Activated gamma-delta T cell treated with Interleukin-2 at 50 U/mL for 16 hours (primary cell): ENCODE measurements at regions not wholly inside any gene's neighbourhood (a gene's known extent, or its start where the extent isn't known, plus 50 kb on each side); places are given as distances from the start of the nearest gene placed in this dataset.
"Not testable (repeated sequence)": the region's sequence is repeated elsewhere in the genome, so short reads cannot be mapped to it uniquely, and the experiment has no call there.

ENCODE experiments used
- DNase-seq: peaks from one replicate; pipeline ENCODE4 v3.0.0-alpha.2; 2020

GRCh38 chr4:118589471-118590055 lies 95.6 kb upstream of the METTL14 start:
- no peak for DNase-seq

DNA sequence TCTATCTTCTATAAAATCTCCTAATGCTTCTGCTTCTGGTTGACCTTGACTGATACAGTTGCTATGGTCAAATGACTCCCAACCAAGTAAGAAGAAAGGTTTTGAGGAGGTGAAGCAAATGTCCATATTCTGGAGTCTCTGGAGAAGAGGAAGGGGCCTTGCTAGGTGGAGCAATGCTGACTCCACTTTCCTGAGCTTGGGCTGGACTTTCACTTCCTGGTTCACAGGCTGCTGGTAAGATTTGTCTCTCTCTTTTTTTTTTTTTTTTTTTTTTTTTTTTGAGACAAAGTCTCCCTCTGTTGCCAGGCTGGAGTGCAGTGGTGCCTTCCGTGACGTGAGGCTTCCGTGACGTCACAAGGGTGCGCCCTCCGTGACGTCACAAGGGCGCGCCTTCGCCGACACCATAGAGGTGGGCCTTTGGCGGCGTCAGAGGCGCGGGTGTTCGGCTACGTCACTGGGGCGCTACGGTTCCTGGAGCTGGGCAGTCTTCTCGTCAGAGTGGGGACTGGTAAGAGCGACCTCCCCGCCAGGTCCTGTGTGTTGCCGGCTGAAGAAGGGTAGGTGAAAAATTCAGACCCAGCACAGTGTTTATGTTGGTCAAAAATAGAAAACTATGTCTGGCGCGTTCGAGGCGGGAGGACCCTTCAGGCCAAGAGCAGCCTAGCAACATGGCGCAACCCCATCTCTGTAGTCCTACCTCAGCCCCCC lies 93.7 kb upstream of the METTL14 start:
- DNase-seq = peak; percentile 89

DNA sequence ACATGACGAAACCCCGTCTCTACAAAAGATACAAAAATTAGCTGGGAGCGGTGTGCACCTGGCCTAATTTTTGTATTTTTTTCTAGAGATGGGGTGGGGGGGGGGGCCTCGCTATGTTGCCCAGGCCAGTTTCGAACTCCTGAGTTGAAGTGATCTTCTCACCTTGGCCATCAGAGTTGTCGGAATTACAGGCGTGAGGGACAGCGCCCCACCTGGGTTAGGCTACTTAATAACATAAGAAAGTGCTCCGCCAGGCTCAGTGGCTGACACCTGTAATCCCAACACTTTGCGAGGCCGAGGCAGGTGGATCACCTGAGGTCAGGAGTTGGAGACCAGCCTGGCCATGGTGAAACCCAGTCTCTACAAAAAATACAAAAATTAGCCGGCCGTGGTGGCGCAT lies 92.9 kb upstream of the METTL14 start:
- DNase-seq = not testable (repeated sequence)

- DNase-seq = not testable (repeated sequence)
Measured at GRCh38 chr4:118595883-118596282, 89.3 kb upstream of the METTL14 start.

DNA sequence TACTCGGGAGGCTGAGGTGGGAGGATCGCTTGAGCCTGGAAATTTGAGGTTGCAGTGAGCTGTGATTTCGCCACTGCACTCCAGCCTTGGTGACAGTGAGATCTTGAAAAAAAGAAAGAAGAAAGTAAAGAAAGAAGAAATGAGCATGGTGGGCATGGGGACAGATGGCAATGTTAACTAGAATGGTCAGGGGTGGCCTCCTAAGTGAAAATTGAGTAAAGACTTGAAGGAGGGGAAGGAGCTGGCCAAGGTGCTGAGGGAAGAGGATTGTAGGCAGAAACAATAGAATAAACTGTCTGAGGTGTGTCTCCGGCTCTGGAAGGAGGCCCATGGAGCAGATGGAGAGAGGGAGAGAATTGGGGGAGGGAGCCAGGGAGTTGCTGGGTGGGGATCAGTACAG lies 60.1 kb upstream of the METTL14 start:
- not testable (repeated sequence) for DNase-seq

GRCh38 chr4:118629697-118630096 lies 55.5 kb upstream of the METTL14 start:
- not testable (repeated sequence) for DNase-seq

- DNase-seq = not testable (repeated sequence)
Measured at GRCh38 chr4:118630897-118631296, 54.3 kb upstream of the METTL14 start.

- DNase-seq = not testable (repeated sequence)
Measured at GRCh38 chr4:118631321-118632050, 53.7 kb upstream of the METTL14 start.

DNA sequence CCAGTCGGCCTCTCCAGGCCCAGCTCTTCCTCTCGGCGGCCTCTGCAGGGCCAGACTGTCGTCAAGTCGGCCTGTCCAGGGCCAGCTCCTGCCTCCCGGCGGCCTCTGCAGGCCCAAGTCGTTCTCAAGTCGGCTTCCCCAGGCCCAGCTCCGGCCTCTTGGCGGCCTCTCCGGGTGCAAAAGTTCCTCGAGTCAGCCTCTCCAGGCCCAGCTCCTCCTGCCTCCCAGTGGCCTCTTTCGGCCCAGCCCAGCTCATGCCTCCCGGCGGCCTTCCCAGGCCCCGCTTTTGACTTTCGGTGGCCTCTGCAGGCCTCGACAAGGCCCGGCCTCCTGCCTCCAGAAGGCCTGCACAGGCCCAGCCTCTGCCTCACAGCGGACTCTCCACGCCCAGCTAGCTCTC lies 51.7 kb upstream of the METTL14 start:
- DNase-seq = not testable (repeated sequence)

DNA sequence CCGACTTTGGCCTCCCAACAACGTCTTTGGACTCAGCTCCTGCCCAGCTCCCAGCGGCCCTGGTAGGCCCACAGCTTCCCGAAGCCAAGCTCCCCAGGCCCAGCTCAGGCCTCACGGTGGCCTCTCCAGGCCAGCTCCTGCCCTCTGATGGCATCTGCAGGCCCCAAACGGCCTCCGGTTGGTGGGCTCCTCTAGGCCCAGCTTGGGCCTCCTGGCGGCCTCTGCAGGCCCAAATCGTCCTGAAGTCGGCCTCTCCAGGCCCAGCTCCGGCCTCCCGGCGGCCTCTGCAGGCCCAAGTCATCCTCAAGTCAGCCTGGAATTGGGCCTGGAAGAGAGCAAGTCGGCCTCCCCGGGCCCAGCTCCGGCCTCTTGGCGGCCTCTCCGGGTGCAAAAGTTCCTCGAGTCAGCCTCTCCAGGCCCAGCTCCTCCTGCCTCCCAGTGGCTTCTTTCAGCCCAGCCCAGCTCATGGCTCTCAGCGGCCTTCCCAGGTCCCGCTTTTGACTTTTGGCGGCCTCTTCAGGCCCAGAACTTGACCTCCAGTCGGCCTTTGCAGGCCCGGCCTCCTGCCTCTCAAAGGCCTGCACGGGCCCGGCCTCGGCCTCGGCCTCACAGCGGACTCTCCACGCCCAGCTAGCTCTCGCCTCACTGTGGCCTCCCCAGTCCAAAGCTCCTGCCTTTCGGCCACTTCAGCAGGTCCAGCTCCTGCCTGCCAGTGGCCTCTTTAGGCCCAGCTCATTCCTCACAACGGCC lies 50.9 kb upstream of the METTL14 start:
- not testable (repeated sequence) for DNase-seq
